ENCODE measurements at regions not wholly inside any gene's neighbourhood (a gene's known extent, or its start where the extent isn't known, plus 50 kb on each side); places are given as distances from the start of the nearest gene placed in this dataset.
"Not testable (repeated sequence)": the region's sequence is repeated elsewhere in the genome, so short reads cannot be mapped to it uniquely, and the experiment has no call there.

- DNase-seq (ENCODE audit: low spot score): no peak
Observed at GRCh38 chr17:13865650-13866049, 203.7 kb upstream of the COX10 start.

DNA sequence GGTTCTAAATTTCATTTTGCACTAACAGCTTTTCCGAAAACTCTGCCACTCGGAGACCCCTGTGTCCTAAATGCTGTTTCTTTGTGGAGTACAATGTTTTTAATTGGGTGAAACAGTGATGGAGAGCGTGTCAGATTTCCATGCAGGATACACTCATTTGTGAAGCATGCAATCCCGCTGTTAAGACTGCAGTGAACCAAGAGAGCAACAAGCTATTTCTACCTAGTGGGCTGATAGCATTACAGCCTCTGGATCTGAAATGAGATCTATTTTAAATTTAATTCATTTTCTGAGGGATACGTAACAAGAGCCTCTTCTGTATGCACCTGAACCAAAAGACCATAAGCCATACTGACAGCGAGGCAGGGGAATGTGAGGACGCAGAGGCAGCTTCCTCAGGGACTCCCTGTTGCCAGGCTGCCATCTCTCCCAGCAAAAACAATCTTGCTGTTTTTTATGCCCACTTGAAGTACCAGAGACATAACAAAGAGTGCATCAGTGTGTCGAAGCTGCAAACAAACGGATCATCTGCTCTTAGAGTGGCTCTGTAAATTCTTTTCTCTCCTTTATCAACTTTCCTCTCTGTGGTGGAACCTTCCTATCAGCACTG, 199.9 kb upstream of the COX10 start:
- DNase-seq (ENCODE audit: low spot score): no peak

- no peak for DNase-seq (ENCODE audit: low spot score)
Observed at GRCh38 chr17:13871261-13871660, 198.0 kb upstream of the COX10 start.

GRCh38 chr17:13874134-13874533, 195.2 kb upstream of the COX10 start:
- no peak for DNase-seq (ENCODE audit: low spot score)

- no peak for DNase-seq (ENCODE audit: low spot score)
Observed at GRCh38 chr17:13874817-13875216, 194.5 kb upstream of the COX10 start.

- no peak for DNase-seq (ENCODE audit: low spot score)
Observed at GRCh38 chr17:13879961-13880466, 189.3 kb upstream of the COX10 start.

- DNase-seq (ENCODE audit: low spot score): no peak
Observed at GRCh38 chr17:13883659-13884058, 185.6 kb upstream of the COX10 start.

GRCh38 chr17:13884347-13884746, 185.0 kb upstream of the COX10 start:
- DNase-seq (ENCODE audit: low spot score): no peak

DNA sequence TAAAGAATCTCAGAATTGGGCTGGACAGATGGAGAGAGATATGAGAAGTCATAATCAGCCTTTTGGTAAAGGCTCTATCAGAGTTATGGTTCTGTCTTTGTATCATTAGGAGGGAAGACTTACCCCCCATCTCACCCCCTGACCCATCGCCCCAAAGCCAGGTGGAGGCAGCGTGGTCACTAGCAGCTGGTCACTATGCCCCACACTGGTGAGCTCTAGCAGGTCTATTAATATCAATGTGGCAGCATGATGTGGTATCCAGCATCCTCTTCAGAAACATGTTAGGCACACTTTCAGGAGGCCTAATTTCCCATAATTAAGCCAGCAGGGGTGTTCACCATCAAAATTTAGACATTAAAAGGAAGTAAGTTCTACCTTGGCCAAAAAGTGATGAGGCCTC, 183.8 kb upstream of the COX10 start:
- DNase-seq (ENCODE audit: low spot score): no peak

- no peak for DNase-seq (ENCODE audit: low spot score)
Observed at GRCh38 chr17:13885953-13886889, 183.1 kb upstream of the COX10 start.

DNA sequence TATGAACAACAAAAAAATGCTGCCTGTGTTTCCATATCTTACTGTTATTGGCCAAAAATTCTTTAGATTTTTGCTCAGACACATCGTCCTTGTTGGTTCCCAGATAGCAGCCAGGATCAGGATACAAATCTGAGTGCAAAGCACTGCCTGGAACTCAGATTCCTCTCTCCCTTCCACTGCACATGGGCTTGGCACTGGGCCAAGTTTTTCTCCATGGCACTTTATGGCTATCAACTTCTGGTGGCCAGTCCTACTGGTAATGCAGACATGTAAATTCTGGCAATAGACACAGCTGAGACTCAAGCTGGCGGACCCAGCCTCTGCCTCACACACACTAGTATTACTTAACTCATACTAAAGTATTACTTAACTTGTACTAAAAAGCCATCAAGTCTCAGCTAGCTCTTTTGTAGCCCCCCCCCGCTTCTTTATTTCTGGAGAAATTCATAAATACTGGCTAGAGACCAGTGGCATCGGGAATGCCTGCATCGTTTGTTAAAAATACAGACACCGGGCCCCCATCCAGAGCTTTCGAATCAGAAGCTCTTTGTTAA, 181.2 kb upstream of the COX10 start:
- DNase-seq (ENCODE audit: low spot score): no peak

- not testable (repeated sequence) for DNase-seq (ENCODE audit: low spot score)
Observed at GRCh38 chr17:13908971-13909370, 160.3 kb upstream of the COX10 start.

- DNase-seq (ENCODE audit: low spot score): no peak
Observed at GRCh38 chr17:13909901-13910519, 159.3 kb upstream of the COX10 start.

GRCh38 chr17:13917634-13918033, 151.7 kb upstream of the COX10 start:
- no peak for DNase-seq (ENCODE audit: low spot score)

DNA sequence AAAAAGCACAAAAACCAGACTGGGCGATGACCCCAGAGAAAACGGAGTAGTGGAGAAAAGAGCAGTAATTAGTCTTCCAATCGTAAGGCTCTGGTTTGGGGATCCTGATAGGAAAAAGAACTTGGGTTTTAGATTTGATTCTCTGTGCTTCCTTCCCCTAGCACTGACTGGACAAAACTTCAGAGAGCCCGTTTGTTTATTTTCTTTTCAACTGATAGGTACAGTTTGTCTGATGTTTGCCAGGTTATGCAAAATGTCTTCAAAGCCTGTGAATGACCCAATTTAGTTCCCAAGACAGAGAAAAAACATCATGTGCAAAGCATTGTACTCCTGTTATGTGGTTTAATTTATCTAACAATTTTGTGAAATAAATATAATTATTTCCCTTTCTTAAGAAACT, 151.1 kb upstream of the COX10 start:
- DNase-seq (ENCODE audit: low spot score): no peak

GRCh38 chr17:13919818-13920217, 149.5 kb upstream of the COX10 start:
- DNase-seq (ENCODE audit: low spot score): no peak

GRCh38 chr17:13920413-13920812, 148.9 kb upstream of the COX10 start:
- DNase-seq (ENCODE audit: low spot score): no peak

DNA sequence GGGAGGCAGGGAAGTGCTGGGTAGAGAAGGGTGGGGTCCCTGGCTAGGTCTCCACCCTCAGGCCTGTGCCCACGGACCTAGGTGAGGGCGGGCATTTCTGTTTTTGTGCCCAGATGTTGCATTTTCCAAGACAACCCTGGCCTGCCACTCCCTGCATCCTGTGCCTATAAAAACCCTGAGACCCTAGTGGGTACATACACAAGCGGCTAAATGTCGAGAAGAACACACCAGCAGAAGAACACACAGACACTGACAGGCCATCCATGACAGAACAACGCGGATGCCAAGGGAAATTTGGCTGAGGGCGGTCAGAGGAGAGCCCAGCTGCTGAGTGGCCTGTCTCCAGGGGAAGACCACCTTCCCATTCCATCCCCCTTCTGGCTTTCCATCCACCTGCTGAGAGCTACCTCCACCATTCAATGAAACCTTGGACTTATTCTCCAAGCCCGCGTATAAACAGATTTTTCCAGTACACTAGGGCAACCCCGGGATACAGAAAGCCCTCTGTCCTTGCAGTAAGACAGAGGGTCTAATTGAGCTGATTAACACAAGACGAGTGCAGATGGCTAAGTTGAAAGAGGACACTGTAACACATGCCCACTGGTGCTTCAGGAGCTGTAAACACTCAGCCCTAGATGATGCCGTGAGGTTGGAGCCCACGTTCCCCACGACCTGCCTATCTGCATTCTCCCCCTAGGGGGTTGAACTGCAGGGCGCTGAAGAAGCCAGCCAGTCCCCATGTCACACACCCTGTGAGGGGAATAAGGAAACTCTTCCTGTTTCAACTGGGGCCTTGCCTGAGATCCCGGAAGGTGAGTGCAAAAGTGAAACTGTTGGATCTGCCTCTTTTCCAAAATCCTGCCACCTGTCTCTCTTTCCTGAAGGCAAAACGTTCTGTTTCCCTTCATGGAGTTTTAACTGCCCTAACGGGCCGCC, 147.2 kb upstream of the COX10 start:
- no peak for DNase-seq (ENCODE audit: low spot score)

DNA sequence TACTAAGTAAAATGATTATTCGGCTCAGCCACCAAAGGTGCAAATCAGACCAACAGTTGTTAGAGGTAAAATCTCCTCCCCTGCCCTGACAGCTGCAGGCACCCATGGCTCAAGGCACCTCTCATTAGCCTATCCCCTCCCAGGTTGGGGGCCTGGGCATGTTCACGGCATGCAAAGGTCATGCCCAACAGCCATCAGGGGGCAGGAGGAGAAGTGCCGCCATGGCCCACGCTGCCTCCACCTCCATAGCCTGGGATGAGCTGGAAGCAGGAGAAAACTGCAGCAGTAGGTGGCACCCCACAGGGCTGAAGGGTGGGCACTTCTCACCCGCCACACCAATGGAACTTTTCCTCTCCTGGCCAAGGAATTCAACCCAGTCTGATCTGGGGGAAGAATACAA, 146.4 kb upstream of the COX10 start:
- DNase-seq (ENCODE audit: low spot score): no peak

DNA sequence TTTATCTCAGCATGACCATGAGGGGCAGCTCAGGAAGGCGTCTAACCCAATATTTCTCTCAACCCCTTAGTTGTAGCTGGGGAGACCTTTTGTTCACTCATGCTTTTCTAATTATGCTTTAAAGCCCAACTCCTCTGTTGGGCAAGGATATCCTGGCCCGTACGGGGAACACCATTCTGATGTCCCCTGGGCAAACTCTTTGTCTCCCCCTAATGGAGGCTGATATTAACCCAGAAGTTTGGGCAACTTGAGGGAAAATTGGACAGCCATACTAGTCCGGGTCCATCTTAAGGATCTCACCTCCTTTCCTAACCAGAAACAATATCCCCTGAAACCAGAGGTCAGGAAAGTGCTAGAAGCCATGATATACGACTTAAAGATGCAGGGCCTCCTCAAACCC, 143.7 kb upstream of the COX10 start:
- DNase-seq (ENCODE audit: low spot score): no peak

DNA sequence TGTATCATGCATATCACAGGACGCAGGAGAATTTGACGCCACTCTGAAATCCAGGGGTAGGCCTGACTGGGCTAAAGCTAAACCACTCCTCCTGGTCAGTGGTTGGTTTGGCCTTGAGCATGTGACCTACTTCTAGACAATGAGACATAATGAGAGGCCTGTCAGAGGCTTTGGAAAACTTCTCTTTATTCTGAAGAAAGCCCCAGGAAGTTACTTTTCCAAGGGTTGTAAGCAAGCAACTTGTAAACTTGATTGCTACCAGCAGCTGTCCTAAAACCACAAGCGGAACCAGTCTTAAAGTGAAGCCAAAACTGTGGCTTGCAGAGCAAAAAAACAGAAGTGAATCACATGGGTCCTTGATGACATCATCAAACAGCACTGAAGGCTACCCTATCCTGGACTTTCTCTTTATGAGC, 138.2 kb upstream of the COX10 start:
- peak; percentile 11 for DNase-seq (ENCODE audit: low spot score)
